ENCODE measurements at regions not wholly inside any gene's neighbourhood (a gene's known extent, or its start where the extent isn't known, plus 50 kb on each side); places are given as distances from the start of the nearest gene placed in this dataset.

DNA sequence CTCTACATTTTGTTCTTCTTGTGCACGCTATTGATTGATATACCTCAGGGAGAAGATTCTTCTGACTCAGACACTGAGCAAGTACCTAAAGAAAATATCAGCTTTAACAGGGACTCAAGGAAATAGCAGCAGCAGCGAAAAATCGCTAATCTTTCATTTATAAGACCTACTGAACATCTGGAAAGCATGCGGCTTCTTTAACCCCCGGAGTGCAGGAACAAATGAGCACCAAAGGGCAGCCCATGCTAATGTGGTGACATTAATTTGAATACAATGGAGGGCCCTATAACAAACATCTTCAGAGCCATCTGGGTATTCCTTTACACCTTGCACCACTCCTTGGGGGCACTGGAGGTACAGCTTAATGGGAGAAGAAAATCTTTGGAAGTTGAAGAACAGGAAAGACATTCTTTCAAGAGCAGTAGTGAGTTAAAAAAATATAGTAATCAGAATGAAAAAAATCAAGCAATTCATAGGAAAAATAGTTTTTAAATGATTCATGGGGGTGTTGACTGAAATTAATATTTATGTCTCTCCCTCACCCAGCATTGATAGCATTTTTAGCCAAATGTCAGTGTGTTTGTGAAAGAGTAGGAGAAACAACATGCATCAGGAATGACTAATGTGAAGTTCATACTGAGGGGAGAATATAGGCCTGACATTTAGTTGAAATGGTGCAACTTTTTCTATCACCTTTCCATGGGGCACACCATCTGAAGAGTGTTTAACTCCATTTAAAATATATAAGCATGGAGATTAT, 281.7 kb downstream of the HRH4 start:
- TF ChIP-seq CTCF (IDR thresholded peaks at IDR 0.05) (no peak), ELF4 (CRISPR knock-in tag; IDR thresholded peaks at IDR 0.05; ENCODE audit: low read depth) (no peak), MYBL2 (CRISPR knock-in tag; IDR thresholded peaks at IDR 0.05) (no peak), SP1 (CRISPR knock-in tag; conservative IDR thresholded peaks at IDR 0.05) (no peak), JUN (CRISPR knock-in tag; IDR thresholded peaks at IDR 0.05) (no peak), MAX (CRISPR knock-in tag; IDR thresholded peaks at IDR 0.05) (no peak), ZNF317 (CRISPR knock-in tag; IDR thresholded peaks at IDR 0.05; ENCODE audit: borderline replicate concordance, low read depth) (no peak)
- TF ChIP-seq, protein P1, sequence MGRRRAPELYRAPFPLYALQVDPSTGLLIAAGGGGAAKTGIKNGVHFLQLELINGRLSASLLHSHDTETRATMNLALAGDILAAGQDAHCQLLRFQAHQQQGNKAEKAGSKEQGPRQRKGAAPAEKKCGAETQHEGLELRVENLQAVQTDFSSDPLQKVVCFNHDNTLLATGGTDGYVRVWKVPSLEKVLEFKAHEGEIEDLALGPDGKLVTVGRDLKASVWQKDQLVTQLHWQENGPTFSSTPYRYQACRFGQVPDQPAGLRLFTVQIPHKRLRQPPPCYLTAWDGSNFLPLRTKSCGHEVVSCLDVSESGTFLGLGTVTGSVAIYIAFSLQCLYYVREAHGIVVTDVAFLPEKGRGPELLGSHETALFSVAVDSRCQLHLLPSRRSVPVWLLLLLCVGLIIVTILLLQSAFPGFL (CRISPR knock-in tag; IDR thresholded peaks at IDR 0.05; ENCODE audit: borderline replicate concordance) = no peak
- TF ChIP-seq, protein P2, sequence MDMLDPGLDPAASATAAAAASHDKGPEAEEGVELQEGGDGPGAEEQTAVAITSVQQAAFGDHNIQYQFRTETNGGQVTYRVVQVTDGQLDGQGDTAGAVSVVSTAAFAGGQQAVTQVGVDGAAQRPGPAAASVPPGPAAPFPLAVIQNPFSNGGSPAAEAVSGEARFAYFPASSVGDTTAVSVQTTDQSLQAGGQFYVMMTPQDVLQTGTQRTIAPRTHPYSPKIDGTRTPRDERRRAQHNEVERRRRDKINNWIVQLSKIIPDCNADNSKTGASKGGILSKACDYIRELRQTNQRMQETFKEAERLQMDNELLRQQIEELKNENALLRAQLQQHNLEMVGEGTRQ (CRISPR knock-in tag; IDR thresholded peaks at IDR 0.05) = no peak

Data from WTC11 (cell line).